ENCODE measurements at regions not wholly inside any gene's neighbourhood (a gene's known extent, or its start where the extent isn't known, plus 50 kb on each side); places are given as distances from the start of the nearest gene placed in this dataset.

DNA sequence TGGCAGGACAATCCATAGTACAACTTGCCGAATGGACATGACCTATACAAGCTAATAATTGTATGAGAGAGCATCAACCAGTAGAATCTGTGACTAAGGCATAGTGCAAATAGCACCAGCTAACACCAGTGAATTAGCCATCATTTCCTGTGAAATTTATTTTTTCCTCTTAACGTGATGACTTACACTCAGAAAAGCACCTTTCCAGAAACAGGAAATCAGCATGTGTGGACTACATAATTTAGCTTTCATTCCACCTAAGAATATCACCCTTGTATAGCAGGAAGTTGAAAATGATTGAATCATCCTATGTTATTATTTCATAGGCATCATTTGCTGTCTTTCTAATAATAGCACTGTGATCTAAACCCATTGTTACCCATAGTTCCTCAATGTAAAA is 1393.4 kb upstream of the PCDH7 start (continued):
- TF ChIP-seq, protein P1, sequence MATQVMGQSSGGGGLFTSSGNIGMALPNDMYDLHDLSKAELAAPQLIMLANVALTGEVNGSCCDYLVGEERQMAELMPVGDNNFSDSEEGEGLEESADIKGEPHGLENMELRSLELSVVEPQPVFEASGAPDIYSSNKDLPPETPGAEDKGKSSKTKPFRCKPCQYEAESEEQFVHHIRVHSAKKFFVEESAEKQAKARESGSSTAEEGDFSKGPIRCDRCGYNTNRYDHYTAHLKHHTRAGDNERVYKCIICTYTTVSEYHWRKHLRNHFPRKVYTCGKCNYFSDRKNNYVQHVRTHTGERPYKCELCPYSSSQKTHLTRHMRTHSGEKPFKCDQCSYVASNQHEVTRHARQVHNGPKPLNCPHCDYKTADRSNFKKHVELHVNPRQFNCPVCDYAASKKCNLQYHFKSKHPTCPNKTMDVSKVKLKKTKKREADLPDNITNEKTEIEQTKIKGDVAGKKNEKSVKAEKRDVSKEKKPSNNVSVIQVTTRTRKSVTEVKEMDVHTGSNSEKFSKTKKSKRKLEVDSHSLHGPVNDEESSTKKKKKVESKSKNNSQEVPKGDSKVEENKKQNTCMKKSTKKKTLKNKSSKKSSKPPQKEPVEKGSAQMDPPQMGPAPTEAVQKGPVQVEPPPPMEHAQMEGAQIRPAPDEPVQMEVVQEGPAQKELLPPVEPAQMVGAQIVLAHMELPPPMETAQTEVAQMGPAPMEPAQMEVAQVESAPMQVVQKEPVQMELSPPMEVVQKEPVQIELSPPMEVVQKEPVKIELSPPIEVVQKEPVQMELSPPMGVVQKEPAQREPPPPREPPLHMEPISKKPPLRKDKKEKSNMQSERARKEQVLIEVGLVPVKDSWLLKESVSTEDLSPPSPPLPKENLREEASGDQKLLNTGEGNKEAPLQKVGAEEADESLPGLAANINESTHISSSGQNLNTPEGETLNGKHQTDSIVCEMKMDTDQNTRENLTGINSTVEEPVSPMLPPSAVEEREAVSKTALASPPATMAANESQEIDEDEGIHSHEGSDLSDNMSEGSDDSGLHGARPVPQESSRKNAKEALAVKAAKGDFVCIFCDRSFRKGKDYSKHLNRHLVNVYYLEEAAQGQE (IDR thresholded peaks at IDR 0.05; ENCODE audit: low read depth, low read length), result no peak
- no peak for TF ChIP-seq JUND (IDR thresholded peaks at IDR 0.05; ENCODE audit: low read depth, low read length)

DNA sequence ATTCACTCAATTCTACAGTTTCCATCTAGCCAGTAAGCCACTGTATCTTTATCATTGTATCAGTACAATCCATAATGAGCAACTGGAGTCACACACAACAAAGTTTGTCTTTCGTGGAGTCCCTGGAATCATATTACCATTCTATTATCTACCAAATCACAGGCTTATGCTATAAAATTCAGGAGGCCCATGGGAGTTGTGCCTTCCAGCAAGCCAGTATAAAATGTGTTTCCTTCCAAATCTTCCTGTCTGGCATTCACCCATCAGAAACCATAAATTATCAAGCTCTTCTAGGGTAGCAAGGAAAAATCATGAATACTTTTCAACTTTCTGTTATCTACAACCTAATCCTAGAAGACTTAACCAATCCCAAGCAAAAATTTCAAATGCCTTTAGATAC is 1383.3 kb upstream of the PCDH7 start:
- Histone ChIP-seq H3K27ac (ENCODE audit: control insufficient read depth, insufficient read depth) (no peak overlapping the region), H3K27me3 (replicated peaks in 1 of 2; ENCODE audit: control insufficient read depth in 2 of 2, insufficient read depth in 2 of 2, low read length in 1 of 2) (no peaks in the 10 kb centered on the region), H3K4me1 (ENCODE audit: control insufficient read depth, insufficient read depth, low read length) (no peaks in the 10 kb centered on the region), H4K20me1 (ENCODE audit: control insufficient read depth, insufficient read depth) (no peaks in the 10 kb centered on the region), H3K4me3 (no peak overlapping the region), H3K36me3 (ENCODE audit: control insufficient read depth in 2 of 2, insufficient read depth in 2 of 2, low read length in 1 of 2) (no peaks in the 10 kb centered on the region), H2AFZ (ENCODE audit: control insufficient read depth, low read depth, low read length) (no peak overlapping the region), H3K4me2 (ENCODE audit: control insufficient read depth, insufficient read depth) (no peak overlapping the region), H3K79me2 (ENCODE audit: control insufficient read depth, insufficient read depth, low read length) (no peaks in the 10 kb centered on the region), H3K9me3 (replicated peaks; ENCODE audit: control insufficient read depth, insufficient read depth, low read length) (no peaks in the 10 kb centered on the region), H3K9ac (ENCODE audit: control insufficient read depth, insufficient read depth, low read length) (no peak overlapping the region)
- FAIRE-seq (no peak), DNase-seq (ENCODE audit: low read depth, low spot score) (no peak), ATAC-seq (no peak)
- intact Hi-C loops (cut with micrococcal nuclease; ENCODE audit: unreplicated experiment) (no loop called here), in situ Hi-C loops (cut with MboI) (no loop called here)
- ChIA-PET CTCF (no interaction called here), SMC1A (ENCODE audit: uncharacterized antibody, unreplicated experiment) (no interaction called here), POLR2A (no interaction called here), RAD21 (ENCODE audit: unreplicated experiment) (no interaction called here)
- no TSS peak for BruUV-seq (replicated peaks)
- 0% methylated on average over 1 of the region's 1 CpG for WGBS (ENCODE audit: insufficient coverage, insufficient replicate concordance, low lambda C conversion rate, missing lambda C conversion rate)
- TF ChIP-seq, protein P2, sequence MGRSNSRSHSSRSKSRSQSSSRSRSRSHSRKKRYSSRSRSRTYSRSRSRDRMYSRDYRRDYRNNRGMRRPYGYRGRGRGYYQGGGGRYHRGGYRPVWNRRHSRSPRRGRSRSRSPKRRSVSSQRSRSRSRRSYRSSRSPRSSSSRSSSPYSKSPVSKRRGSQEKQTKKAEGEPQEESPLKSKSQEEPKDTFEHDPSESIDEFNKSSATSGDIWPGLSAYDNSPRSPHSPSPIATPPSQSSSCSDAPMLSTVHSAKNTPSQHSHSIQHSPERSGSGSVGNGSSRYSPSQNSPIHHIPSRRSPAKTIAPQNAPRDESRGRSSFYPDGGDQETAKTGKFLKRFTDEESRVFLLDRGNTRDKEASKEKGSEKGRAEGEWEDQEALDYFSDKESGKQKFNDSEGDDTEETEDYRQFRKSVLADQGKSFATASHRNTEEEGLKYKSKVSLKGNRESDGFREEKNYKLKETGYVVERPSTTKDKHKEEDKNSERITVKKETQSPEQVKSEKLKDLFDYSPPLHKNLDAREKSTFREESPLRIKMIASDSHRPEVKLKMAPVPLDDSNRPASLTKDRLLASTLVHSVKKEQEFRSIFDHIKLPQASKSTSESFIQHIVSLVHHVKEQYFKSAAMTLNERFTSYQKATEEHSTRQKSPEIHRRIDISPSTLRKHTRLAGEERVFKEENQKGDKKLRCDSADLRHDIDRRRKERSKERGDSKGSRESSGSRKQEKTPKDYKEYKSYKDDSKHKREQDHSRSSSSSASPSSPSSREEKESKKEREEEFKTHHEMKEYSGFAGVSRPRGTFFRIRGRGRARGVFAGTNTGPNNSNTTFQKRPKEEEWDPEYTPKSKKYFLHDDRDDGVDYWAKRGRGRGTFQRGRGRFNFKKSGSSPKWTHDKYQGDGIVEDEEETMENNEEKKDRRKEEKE (IDR thresholded peaks at IDR 0.05), result no peak
- TF ChIP-seq, protein P3, sequence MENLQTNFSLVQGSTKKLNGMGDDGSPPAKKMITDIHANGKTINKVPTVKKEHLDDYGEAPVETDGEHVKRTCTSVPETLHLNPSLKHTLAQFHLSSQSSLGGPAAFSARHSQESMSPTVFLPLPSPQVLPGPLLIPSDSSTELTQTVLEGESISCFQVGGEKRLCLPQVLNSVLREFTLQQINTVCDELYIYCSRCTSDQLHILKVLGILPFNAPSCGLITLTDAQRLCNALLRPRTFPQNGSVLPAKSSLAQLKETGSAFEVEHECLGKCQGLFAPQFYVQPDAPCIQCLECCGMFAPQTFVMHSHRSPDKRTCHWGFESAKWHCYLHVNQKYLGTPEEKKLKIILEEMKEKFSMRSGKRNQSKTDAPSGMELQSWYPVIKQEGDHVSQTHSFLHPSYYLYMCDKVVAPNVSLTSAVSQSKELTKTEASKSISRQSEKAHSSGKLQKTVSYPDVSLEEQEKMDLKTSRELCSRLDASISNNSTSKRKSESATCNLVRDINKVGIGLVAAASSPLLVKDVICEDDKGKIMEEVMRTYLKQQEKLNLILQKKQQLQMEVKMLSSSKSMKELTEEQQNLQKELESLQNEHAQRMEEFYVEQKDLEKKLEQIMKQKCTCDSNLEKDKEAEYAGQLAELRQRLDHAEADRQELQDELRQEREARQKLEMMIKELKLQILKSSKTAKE (IDR thresholded peaks at IDR 0.05; ENCODE audit: low read depth, poor library complexity, severe bottlenecking), result no peak
- TF ChIP-seq PML (IDR thresholded peaks at IDR 0.05; ENCODE audit: low read length) (no peak), SUPT20H (IDR thresholded peaks at IDR 0.05; ENCODE audit: borderline replicate concordance, control insufficient read depth, low read depth, low read length) (no peak)
- TF ChIP-seq, protein P4, sequence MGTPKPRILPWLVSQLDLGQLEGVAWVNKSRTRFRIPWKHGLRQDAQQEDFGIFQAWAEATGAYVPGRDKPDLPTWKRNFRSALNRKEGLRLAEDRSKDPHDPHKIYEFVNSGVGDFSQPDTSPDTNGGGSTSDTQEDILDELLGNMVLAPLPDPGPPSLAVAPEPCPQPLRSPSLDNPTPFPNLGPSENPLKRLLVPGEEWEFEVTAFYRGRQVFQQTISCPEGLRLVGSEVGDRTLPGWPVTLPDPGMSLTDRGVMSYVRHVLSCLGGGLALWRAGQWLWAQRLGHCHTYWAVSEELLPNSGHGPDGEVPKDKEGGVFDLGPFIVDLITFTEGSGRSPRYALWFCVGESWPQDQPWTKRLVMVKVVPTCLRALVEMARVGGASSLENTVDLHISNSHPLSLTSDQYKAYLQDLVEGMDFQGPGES (IDR thresholded peaks at IDR 0.05), result no peak
- TF ChIP-seq, protein P5, sequence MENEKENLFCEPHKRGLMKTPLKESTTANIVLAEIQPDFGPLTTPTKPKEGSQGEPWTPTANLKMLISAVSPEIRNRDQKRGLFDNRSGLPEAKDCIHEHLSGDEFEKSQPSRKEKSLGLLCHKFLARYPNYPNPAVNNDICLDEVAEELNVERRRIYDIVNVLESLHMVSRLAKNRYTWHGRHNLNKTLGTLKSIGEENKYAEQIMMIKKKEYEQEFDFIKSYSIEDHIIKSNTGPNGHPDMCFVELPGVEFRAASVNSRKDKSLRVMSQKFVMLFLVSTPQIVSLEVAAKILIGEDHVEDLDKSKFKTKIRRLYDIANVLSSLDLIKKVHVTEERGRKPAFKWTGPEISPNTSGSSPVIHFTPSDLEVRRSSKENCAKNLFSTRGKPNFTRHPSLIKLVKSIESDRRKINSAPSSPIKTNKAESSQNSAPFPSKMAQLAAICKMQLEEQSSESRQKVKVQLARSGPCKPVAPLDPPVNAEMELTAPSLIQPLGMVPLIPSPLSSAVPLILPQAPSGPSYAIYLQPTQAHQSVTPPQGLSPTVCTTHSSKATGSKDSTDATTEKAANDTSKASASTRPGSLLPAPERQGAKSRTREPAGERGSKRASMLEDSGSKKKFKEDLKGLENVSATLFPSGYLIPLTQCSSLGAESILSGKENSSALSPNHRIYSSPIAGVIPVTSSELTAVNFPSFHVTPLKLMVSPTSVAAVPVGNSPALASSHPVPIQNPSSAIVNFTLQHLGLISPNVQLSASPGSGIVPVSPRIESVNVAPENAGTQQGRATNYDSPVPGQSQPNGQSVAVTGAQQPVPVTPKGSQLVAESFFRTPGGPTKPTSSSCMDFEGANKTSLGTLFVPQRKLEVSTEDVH (IDR thresholded peaks at IDR 0.05; ENCODE audit: low read depth, partially characterized antibody), result no peak
- TF ChIP-seq, protein P6, sequence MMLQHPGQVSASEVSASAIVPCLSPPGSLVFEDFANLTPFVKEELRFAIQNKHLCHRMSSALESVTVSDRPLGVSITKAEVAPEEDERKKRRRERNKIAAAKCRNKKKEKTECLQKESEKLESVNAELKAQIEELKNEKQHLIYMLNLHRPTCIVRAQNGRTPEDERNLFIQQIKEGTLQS (IDR thresholded peaks at IDR 0.05; ENCODE audit: borderline replicate concordance, extremely low read depth, low read depth, low read length), result no peak

Data from GM12878 (cell line).